ENCODE measurements at regions not wholly inside any gene's neighbourhood (a gene's known extent, or its start where the extent isn't known, plus 50 kb on each side); places are given as distances from the start of the nearest gene placed in this dataset.

- no peak for DNase-seq (ENCODE audit: low read depth in 2 of 2)
These were observed 403.0 kb upstream of the ID2 start for GRCh38 chr2:8278709-8279354.

GRCh38 chr2:8279506-8279905, 402.4 kb upstream of the ID2 start:
- DNase-seq (ENCODE audit: low read depth in 2 of 2) = no peak

- no peak for DNase-seq (ENCODE audit: low read depth in 2 of 2)
These were observed 400.6 kb upstream of the ID2 start for GRCh38 chr2:8281234-8281633.

GRCh38 chr2:8281950-8282857, 399.7 kb upstream of the ID2 start:
- no peak for DNase-seq (ENCODE audit: low read depth in 2 of 2)

GRCh38 chr2:8282858-8283252, 399.0 kb upstream of the ID2 start:
- no peak for DNase-seq (ENCODE audit: low read depth in 2 of 2)

GRCh38 chr2:8285081-8285480, 396.8 kb upstream of the ID2 start:
- DNase-seq (ENCODE audit: low read depth in 2 of 2) = no peak

GRCh38 chr2:8285898-8286297, 396.0 kb upstream of the ID2 start:
- DNase-seq (ENCODE audit: low read depth in 2 of 2) = no peak

- DNase-seq (ENCODE audit: low read depth in 2 of 2) = no peak
These were observed 393.6 kb upstream of the ID2 start for GRCh38 chr2:8288206-8288605.

- no peak for DNase-seq (ENCODE audit: low read depth in 2 of 2)
These were observed 392.7 kb upstream of the ID2 start for GRCh38 chr2:8289111-8289510.

- no peak for DNase-seq (ENCODE audit: low read depth in 2 of 2)
These were observed 391.0 kb upstream of the ID2 start for GRCh38 chr2:8290771-8291352.

- DNase-seq (ENCODE audit: low read depth in 2 of 2) = no peak
These were observed 385.6 kb upstream of the ID2 start for GRCh38 chr2:8296306-8296705.

- no peak for DNase-seq (ENCODE audit: low read depth in 2 of 2)
These were observed 384.3 kb upstream of the ID2 start for GRCh38 chr2:8297376-8298231.

- DNase-seq (ENCODE audit: low read depth in 2 of 2) = no peak
These were observed 383.1 kb upstream of the ID2 start for GRCh38 chr2:8298783-8299182.

- no peak for DNase-seq (ENCODE audit: low read depth in 2 of 2)
These were observed 381.6 kb upstream of the ID2 start for GRCh38 chr2:8300216-8300615.

GRCh38 chr2:8300905-8301304, 381.0 kb upstream of the ID2 start:
- DNase-seq (ENCODE audit: low read depth in 2 of 2) = no peak

- peak; percentile 53 to 67 for DNase-seq (ENCODE audit: low read depth in 2 of 2)
These were observed 378.5 kb upstream of the ID2 start for GRCh38 chr2:8303322-8303832.

- no peak for DNase-seq (ENCODE audit: low read depth in 2 of 2)
These were observed 376.8 kb upstream of the ID2 start for GRCh38 chr2:8304821-8305766.

- no peak for DNase-seq (ENCODE audit: low read depth in 2 of 2)
These were observed 375.1 kb upstream of the ID2 start for GRCh38 chr2:8306530-8307351.

- DNase-seq (ENCODE audit: low read depth in 2 of 2) = no peak
These were observed 374.2 kb upstream of the ID2 start for GRCh38 chr2:8307606-8308180.

All from activated CD8-positive, alpha-beta memory T cell treated with anti-CD3 and anti-CD28 coated beads for 4 hours (primary cell).